Astrocyte (in vitro differentiated cells and primary cell): ENCODE measurements at regions not wholly inside any gene's neighbourhood (a gene's known extent, or its start where the extent isn't known, plus 50 kb on each side); places are given as distances from the start of the nearest gene placed in this dataset.

Experiments used
- CTCF ChIP-seq: IDR thresholded peaks from 2 replicates; pipeline ENCODE4 v1.5.1; 2011; ENCODE audit warnings: low read depth, mild to moderate bottlenecking, inconsistent platforms, low read length, moderate library complexity; ENCODE audit not compliant: insufficient read depth
- EZH2 ChIP-seq: IDR thresholded peaks from 2 replicates; pipeline ENCODE4 v1.6.1; 2012; ENCODE audit warnings: mild to moderate bottlenecking, low read length, inconsistent platforms; ENCODE audit not compliant: insufficient read depth

DNA sequence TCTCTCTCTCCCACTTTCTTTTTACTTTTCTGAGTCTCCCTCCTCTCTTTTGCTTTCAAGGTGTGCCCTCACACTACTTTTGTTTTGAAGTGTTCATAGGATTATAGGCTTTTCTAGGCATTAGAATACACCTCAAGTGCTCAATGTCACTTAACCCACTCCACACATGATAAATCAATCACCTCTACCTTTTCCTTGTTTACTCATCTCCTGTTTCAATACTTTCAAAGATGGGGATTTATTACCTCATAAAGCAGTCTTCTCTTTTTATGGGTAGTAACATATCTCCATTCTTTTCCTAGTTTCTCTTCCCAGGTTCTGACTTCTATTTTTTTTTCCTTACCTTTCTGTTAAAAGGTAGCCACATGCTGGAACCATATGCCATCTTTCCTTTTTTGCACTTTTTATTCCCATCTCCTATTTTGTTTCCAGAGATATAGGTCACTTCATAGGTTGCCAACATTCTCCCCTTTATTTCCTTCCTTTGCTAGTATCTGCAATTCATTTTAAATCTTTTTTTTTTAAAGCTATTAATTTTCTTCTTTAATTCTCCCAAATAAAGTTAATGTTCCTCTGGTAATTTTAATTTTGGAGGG lies 137.6 kb upstream of the SLC10A2 start:
- TF ChIP-seq CTCF (no peak), EZH2 (no peak)
